AG04450 (cell line): ENCODE measurements at regions not wholly inside any gene's neighbourhood (a gene's known extent, or its start where the extent isn't known, plus 50 kb on each side); places are given as distances from the start of the nearest gene placed in this dataset.

Experiments used
- CTCF ChIA-PET: fragments of 300-600, 350-600 bp; formaldehyde crosslinking; extraction: SDS; loops from one replicate; lab custom pipeline; 2022; ENCODE audit warnings: antibody characterized with exemption, inconsistent platforms; lab: Charles Lee
- POLR2A ChIA-PET: fragments of 350-600 bp; formaldehyde crosslinking; extraction: SDS; loops from one replicate; lab custom pipeline; 2021; ENCODE audit warnings: antibody characterized with exemption, inconsistent platforms; lab: Yijun Ruan, JAX
- DNase-seq: peaks from one replicate; pipeline ENCODE4 v3.0.0-alpha.2; 2011; ENCODE audit warnings: low read depth, low spot score
- H3K27ac ChIP-seq: one replicate; pipeline ENCODE4 v1.5.1; 2012; ENCODE audit warnings: low read depth, low read length, control low read depth
- H3K27me3 ChIP-seq: one replicate; pipeline ENCODE4 v1.6.0; 2012; ENCODE audit warnings: low read length; ENCODE audit not compliant: control insufficient read depth, insufficient read depth
- H3K4me3 ChIP-seq: 2 replicates; pipeline ENCODE4 v1.5.1; 2011; ENCODE audit warnings: mild to moderate bottlenecking, low read depth, low read length, control low read depth
- H3K9me3 ChIP-seq: 2 replicates; pipeline ENCODE4 v1.5.1; 2012; ENCODE audit warnings: low read length; ENCODE audit not compliant: control insufficient read depth, insufficient read depth
- CTCF ChIP-seq: IDR thresholded peaks from 2 replicates; pipeline ENCODE4 v1.5.1; 2011; ENCODE audit warnings: low read depth, low read length, control low read depth, inconsistent platforms

GRCh38 chr1:87495147-87495546, 166.5 kb downstream of the LMO4 start:
- no peak for DNase-seq
- no peaks in the 10 kb centered on the region for H3K9me3 ChIP-seq
- H3K27me3 ChIP-seq, result no peaks in the 10 kb centered on the region
- TF ChIP-seq CTCF, result no peak
- no peak overlapping the region for H3K4me3 ChIP-seq
- ChIA-PET POLR2A (no interaction called here), CTCF (interaction anchor here (0.6 kb wide), 1 partner anchor 161 kb away, joined by 7 read pairs; no protein-coding TSS in a partner anchor)
- no peak overlapping the region for H3K27ac ChIP-seq

GRCh38 chr1:87495870-87496269, 167.2 kb downstream of the LMO4 start:
- no peak for DNase-seq
- no peak for TF ChIP-seq CTCF
- H3K27ac ChIP-seq, result no peak overlapping the region
- ChIA-PET CTCF (interaction anchor here (0.6 kb wide), 1 partner anchor 161 kb away, joined by 7 read pairs; no protein-coding TSS in a partner anchor), POLR2A (no interaction called here)
- no peaks in the 10 kb centered on the region for H3K27me3 ChIP-seq
- H3K4me3 ChIP-seq, result no peak overlapping the region
- H3K9me3 ChIP-seq, result no peaks in the 10 kb centered on the region

GRCh38 chr1:87497380-87498203, 168.9 kb downstream of the LMO4 start:
- TF ChIP-seq CTCF, result no peak
- Histone ChIP-seq H3K9me3 (no peaks in the 10 kb centered on the region), H3K27me3 (no peaks in the 10 kb centered on the region), H3K4me3 (no peak overlapping the region), H3K27ac (no peak overlapping the region)
- ChIA-PET POLR2A (interaction anchor here (0.7 kb wide), 1 partner anchor 203 kb away, joined by 3 read pairs; no protein-coding TSS in a partner anchor), CTCF (no interaction called here)
- DNase-seq, result no peak

- no peak overlapping the region for H3K4me3 ChIP-seq
- DNase-seq, result no peak
- POLR2A ChIA-PET, result no interaction called here
Measured at GRCh38 chr1:87501738-87502137, 173.1 kb downstream of the LMO4 start.

More at GRCh38 chr1:87501738-87502137, 173.1 kb downstream of the LMO4 start:
- CTCF ChIA-PET, result no interaction called here
- Histone ChIP-seq H3K27ac (no peak overlapping the region), H3K9me3 (no peaks in the 10 kb centered on the region), H3K27me3 (no peaks in the 10 kb centered on the region)
- peak; percentile 32; the same call in 1 of the 2 replicates for TF ChIP-seq CTCF
